ENCODE measurements at regions not wholly inside any gene's neighbourhood (a gene's known extent, or its start where the extent isn't known, plus 50 kb on each side); places are given as distances from the start of the nearest gene placed in this dataset.

DNA sequence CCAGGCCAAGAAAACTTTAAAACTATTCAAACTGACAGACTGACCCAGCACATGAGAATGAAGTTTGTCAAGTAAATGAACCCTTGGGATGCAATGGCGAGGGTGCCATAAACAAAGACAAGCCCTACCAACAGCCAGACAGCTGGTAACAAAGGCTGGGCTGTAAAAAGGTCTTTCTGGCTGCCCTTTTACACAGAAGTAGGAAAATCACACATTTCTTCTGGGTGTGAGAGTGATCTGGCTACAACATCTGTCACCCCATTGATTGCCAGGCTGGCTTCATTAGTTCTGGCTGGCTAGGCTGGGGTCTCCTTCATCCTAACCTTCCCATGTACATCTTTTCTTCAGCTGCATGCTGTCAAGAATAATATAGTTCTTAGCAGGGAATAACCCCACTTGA lies 83.6 kb upstream of the FOXD3 start:
- H3K27ac ChIP-seq (ENCODE audit: low read length in 2 of 2), result no peak overlapping the region
- no peak for DNase-seq
- H4K20me1 ChIP-seq (ENCODE audit: control insufficient read depth, insufficient read depth, low read length, poor library complexity, severe bottlenecking), result no peaks in the 10 kb centered on the region
- H3K27ac Mint-ChIP-seq, result no peak overlapping the region
- ChIA-PET CTCF (no interaction called here), POLR2A (no interaction called here)
- intact Hi-C loops (cut with micrococcal nuclease), result no loop called here
- no peak overlapping the region for H2AFZ ChIP-seq (ENCODE audit: insufficient read depth, low read depth, low read length, poor library complexity, severe bottlenecking)
- no peak overlapping the region for H3K4me3 Mint-ChIP-seq
- no peaks in the 10 kb centered on the region for H3K36me3 ChIP-seq (replicated peaks in 1 of 2; ENCODE audit: control extremely low read depth in 1 of 2, control insufficient read depth in 1 of 2, extremely low read depth in 1 of 2, insufficient read depth in 2 of 2, low read length in 1 of 2)
- H3K4me1 Mint-ChIP-seq, result no peaks in the 10 kb centered on the region
- H3K27me3 ChIP-seq (replicated peaks in 1 of 4; ENCODE audit: control extremely low read depth in 1 of 4, control insufficient read depth in 3 of 4, insufficient read depth in 4 of 4, low read length in 3 of 4), result no peaks in the 10 kb centered on the region
- no peak overlapping the region for H3K4me3 ChIP-seq (ENCODE audit: control extremely low read depth in 1 of 5, extremely low read depth in 1 of 5, insufficient read depth in 1 of 5, low read depth in 2 of 5, low read length in 4 of 5)
- no peak for ATAC-seq (ENCODE audit: low read depth)
- H3K9me3 Mint-ChIP-seq (ENCODE audit: insufficient read depth), result no peaks in the 10 kb centered on the region
- H3K9me3 ChIP-seq (ENCODE audit: control extremely low read depth in 1 of 3, control insufficient read depth in 2 of 3, insufficient read depth in 1 of 3, low read length in 2 of 3), result no peaks in the 10 kb centered on the region
- H3K4me1 ChIP-seq (ENCODE audit: control insufficient read depth in 2 of 2, insufficient read depth in 2 of 2, low read length in 2 of 2), result no peaks in the 10 kb centered on the region
- peaks cover 8% of the 10 kb centered on the region for H3K27me3 Mint-ChIP-seq
- no CpG with 5 or more reads among the region's 1 CpG for WGBS (ENCODE audit: insufficient coverage)
- no peaks in the 10 kb centered on the region for H3K79me2 ChIP-seq (ENCODE audit: control insufficient read depth, insufficient read depth, low read length)
- no peak for TF ChIP-seq EZH2 (IDR thresholded peaks at IDR 0.05; ENCODE audit: borderline replicate concordance, insufficient read depth, low read depth, low read length, poor library complexity, severe bottlenecking)
- TF ChIP-seq, protein P1, sequence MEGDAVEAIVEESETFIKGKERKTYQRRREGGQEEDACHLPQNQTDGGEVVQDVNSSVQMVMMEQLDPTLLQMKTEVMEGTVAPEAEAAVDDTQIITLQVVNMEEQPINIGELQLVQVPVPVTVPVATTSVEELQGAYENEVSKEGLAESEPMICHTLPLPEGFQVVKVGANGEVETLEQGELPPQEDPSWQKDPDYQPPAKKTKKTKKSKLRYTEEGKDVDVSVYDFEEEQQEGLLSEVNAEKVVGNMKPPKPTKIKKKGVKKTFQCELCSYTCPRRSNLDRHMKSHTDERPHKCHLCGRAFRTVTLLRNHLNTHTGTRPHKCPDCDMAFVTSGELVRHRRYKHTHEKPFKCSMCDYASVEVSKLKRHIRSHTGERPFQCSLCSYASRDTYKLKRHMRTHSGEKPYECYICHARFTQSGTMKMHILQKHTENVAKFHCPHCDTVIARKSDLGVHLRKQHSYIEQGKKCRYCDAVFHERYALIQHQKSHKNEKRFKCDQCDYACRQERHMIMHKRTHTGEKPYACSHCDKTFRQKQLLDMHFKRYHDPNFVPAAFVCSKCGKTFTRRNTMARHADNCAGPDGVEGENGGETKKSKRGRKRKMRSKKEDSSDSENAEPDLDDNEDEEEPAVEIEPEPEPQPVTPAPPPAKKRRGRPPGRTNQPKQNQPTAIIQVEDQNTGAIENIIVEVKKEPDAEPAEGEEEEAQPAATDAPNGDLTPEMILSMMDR (IDR thresholded peaks at IDR 0.05), result no peak
- H3K9ac ChIP-seq (ENCODE audit: low read length), result no peak overlapping the region
- H3K4me2 ChIP-seq (replicated peaks; ENCODE audit: low read depth, low read length, poor library complexity, severe bottlenecking), result no peak overlapping the region

- Histone ChIP-seq H3K27ac (ENCODE audit: low read length in 2 of 2) (no peak overlapping the region), H3K4me2 (replicated peaks; ENCODE audit: low read depth, low read length, poor library complexity, severe bottlenecking) (no peak overlapping the region), H3K27me3 (replicated peaks in 1 of 4; ENCODE audit: control extremely low read depth in 1 of 4, control insufficient read depth in 3 of 4, insufficient read depth in 4 of 4, low read length in 3 of 4) (no peaks in the 10 kb centered on the region), H3K4me1 (ENCODE audit: control insufficient read depth in 2 of 2, insufficient read depth in 2 of 2, low read length in 2 of 2) (no peaks in the 10 kb centered on the region), H3K9ac (ENCODE audit: low read length) (no peak overlapping the region), H3K9me3 (ENCODE audit: control extremely low read depth in 1 of 3, control insufficient read depth in 2 of 3, insufficient read depth in 1 of 3, low read length in 2 of 3) (peaks cover 0 to 2% (median 0%) of the 10 kb centered on the region in 3 donors), H3K79me2 (ENCODE audit: control insufficient read depth, insufficient read depth, low read length) (no peaks in the 10 kb centered on the region), H4K20me1 (ENCODE audit: control insufficient read depth, insufficient read depth, low read length, poor library complexity, severe bottlenecking) (no peaks in the 10 kb centered on the region), H2AFZ (ENCODE audit: insufficient read depth, low read depth, low read length, poor library complexity, severe bottlenecking) (no peak overlapping the region), H3K4me3 (ENCODE audit: control extremely low read depth in 1 of 5, extremely low read depth in 1 of 5, insufficient read depth in 1 of 5, low read depth in 2 of 5, low read length in 4 of 5) (no peak overlapping the region), H3K36me3 (replicated peaks in 1 of 2; ENCODE audit: control extremely low read depth in 1 of 2, control insufficient read depth in 1 of 2, extremely low read depth in 1 of 2, insufficient read depth in 2 of 2, low read length in 1 of 2) (no peaks in the 10 kb centered on the region)
- Mint-ChIP-seq H3K27ac (no peak overlapping the region), H3K4me1 (no peaks in the 10 kb centered on the region), H3K9me3 (ENCODE audit: insufficient read depth) (no peaks in the 10 kb centered on the region), H3K4me3 (no peak overlapping the region), H3K27me3 (no peaks in the 10 kb centered on the region)
- WGBS (ENCODE audit: insufficient coverage), result 58% methylated on average over 2 of the region's 3 CpGs
- no peak for TF ChIP-seq EZH2 (IDR thresholded peaks at IDR 0.05; ENCODE audit: borderline replicate concordance, insufficient read depth, low read depth, low read length, poor library complexity, severe bottlenecking)
- TF ChIP-seq, protein P1 (IDR thresholded peaks at IDR 0.05), result no peak
- ChIA-PET CTCF (no interaction called here), POLR2A (no interaction called here)
- DNase-seq (no peak), ATAC-seq (ENCODE audit: low read depth) (no peak)
- intact Hi-C loops (cut with micrococcal nuclease), result no loop called here
These were observed 77.2 kb upstream of the FOXD3 start for GRCh38 chr1:63245186-63245585.

Measured in B cell (primary cell).